ENCODE measurements at regions not wholly inside any gene's neighbourhood (a gene's known extent, or its start where the extent isn't known, plus 50 kb on each side); places are given as distances from the start of the nearest gene placed in this dataset.

- TF ChIP-seq CTCF (conservative IDR thresholded peaks at IDR 0.05; ENCODE audit: low read length): no peak
- no peak for DNase-seq (ENCODE audit: low read depth)
- H3K4me3 ChIP-seq (ENCODE audit: low read length): no peak overlapping the region
Measured at GRCh38 chrX:124680287-124680686, 333.9 kb downstream of the SH2D1A start.

GRCh38 chrX:124690495-124690894 lies 344.1 kb downstream of the SH2D1A start:
- no peak for TF ChIP-seq CTCF (conservative IDR thresholded peaks at IDR 0.05; ENCODE audit: low read length)
- no peak for DNase-seq (ENCODE audit: low read depth)
- H3K4me3 ChIP-seq (ENCODE audit: low read length): no peak overlapping the region

- no peak for DNase-seq (ENCODE audit: low read depth)
- H3K4me3 ChIP-seq (ENCODE audit: low read length): no peak overlapping the region
- TF ChIP-seq CTCF (conservative IDR thresholded peaks at IDR 0.05; ENCODE audit: low read length): no peak
Measured at GRCh38 chrX:124699876-124700275, 353.5 kb downstream of the SH2D1A start.

GRCh38 chrX:124717537-124717936 lies 371.2 kb downstream of the SH2D1A start:
- DNase-seq (ENCODE audit: low read depth): no peak
- H3K4me3 ChIP-seq (ENCODE audit: low read length): no peak overlapping the region
- TF ChIP-seq CTCF (conservative IDR thresholded peaks at IDR 0.05; ENCODE audit: low read length): no peak

GRCh38 chrX:124719060-124719459 lies 372.7 kb downstream of the SH2D1A start:
- no peak for DNase-seq (ENCODE audit: low read depth)
- no peak for TF ChIP-seq CTCF (conservative IDR thresholded peaks at IDR 0.05; ENCODE audit: low read length)
- H3K4me3 ChIP-seq (ENCODE audit: low read length): no peak overlapping the region

- no peak overlapping the region for H3K4me3 ChIP-seq (ENCODE audit: low read length)
- no peak for TF ChIP-seq CTCF (conservative IDR thresholded peaks at IDR 0.05; ENCODE audit: low read length)
- DNase-seq (ENCODE audit: low read depth): no peak
Measured at GRCh38 chrX:124720532-124720931, 374.2 kb downstream of the SH2D1A start.

GRCh38 chrX:124725502-124725901 lies 379.1 kb downstream of the SH2D1A start:
- no peak for TF ChIP-seq CTCF (conservative IDR thresholded peaks at IDR 0.05; ENCODE audit: low read length)
- DNase-seq (ENCODE audit: low read depth): no peak

More at GRCh38 chrX:124725502-124725901, 379.1 kb downstream of the SH2D1A start:
- no peak overlapping the region for H3K4me3 ChIP-seq (ENCODE audit: low read length)
